Breast epithelium (tissue), 3 donors: ENCODE measurements at regions not wholly inside any gene's neighbourhood (a gene's known extent, or its start where the extent isn't known, plus 50 kb on each side); places are given as distances from the start of the nearest gene placed in this dataset.

Experiments
- CTCF ChIP-seq, 3 donors: fragments of 450-650 bp; IDR thresholded peaks; one replicate each; pipeline ENCODE4 v1.5.1; 2016 to 2017; ENCODE audit warnings: antibody characterized with exemption in 3 of 3, mild to moderate bottlenecking in 3 of 3, moderate library complexity in 3 of 3
- POLR2A ChIP-seq: fragments of 450-650 bp; IDR thresholded peaks from one replicate; pipeline ENCODE4 v1.6.1; 2016; ENCODE audit warnings: antibody characterized with exemption, mild to moderate bottlenecking, moderate library complexity
- POLR2AphosphoS5 ChIP-seq, 3 donors: sonication (generic); formaldehyde crosslinking; IDR thresholded peaks; one replicate each; pipeline ENCODE4 v1.6.1; 2017; ENCODE audit warnings: antibody characterized with exemption in 3 of 3

GRCh38 chr3:106458952-106459351 is 590.1 kb upstream of the CBLB start:
- TF ChIP-seq CTCF (IDR thresholded peaks at IDR 0.05) (no peak), POLR2A (no peak), POLR2AphosphoS5 (IDR thresholded peaks at IDR 0.05) (no peak)
